ES-I3 (cell line): ENCODE measurements at regions not wholly inside any gene's neighbourhood (a gene's known extent, or its start where the extent isn't known, plus 50 kb on each side); places are given as distances from the start of the nearest gene placed in this dataset.

Experiments used
- H3K36me3 ChIP-seq: 2 replicates; pipeline ENCODE4 v1.6.1; 2013; ENCODE audit warnings: mild to moderate bottlenecking, low read length, control low read depth, moderate library complexity; ENCODE audit not compliant: insufficient read depth
- H3K4me1 ChIP-seq: 2 replicates; pipeline ENCODE4 v1.6.1; 2013; ENCODE audit warnings: mild to moderate bottlenecking, control low read depth, low read length; ENCODE audit not compliant: insufficient read depth
- H3K9ac ChIP-seq: 2 replicates; pipeline ENCODE4 v1.6.1; 2013; ENCODE audit warnings: low read depth, mild to moderate bottlenecking, low read length, moderate library complexity
- H3K9me3 ChIP-seq: 2 replicates; pipeline ENCODE4 v1.6.1; 2013; ENCODE audit warnings: mild to moderate bottlenecking, low read length, moderate library complexity; ENCODE audit not compliant: control insufficient read depth, insufficient read depth

GRCh38 chr2:128753321-128753720 is 434.7 kb upstream of the HS6ST1 start:
- no peaks in the 10 kb centered on the region for H3K9me3 ChIP-seq
- H3K36me3 ChIP-seq: no peaks in the 10 kb centered on the region
- H3K9ac ChIP-seq: no peak overlapping the region
- 0 out of 2 replicates have a peak, but pooled peaks cover 4% of the 10 kb centered on the region for H3K4me1 ChIP-seq

GRCh38 chr2:128753800-128754199 is 435.1 kb upstream of the HS6ST1 start:
- H3K9me3 ChIP-seq: no peaks in the 10 kb centered on the region
- no peak overlapping the region for H3K9ac ChIP-seq
- H3K36me3 ChIP-seq: no peaks in the 10 kb centered on the region
- H3K4me1 ChIP-seq: 0 out of 2 replicates have a peak, but pooled peaks cover 4% of the 10 kb centered on the region

GRCh38 chr2:128754246-128754724 is 435.6 kb upstream of the HS6ST1 start:
- 0 out of 2 replicates have a peak, but pooled peaks cover 4% of the 10 kb centered on the region for H3K4me1 ChIP-seq
- no peaks in the 10 kb centered on the region for H3K36me3 ChIP-seq
- no peaks in the 10 kb centered on the region for H3K9me3 ChIP-seq
- H3K9ac ChIP-seq: no peak overlapping the region

GRCh38 chr2:128755695-128756364 is 437.2 kb upstream of the HS6ST1 start:
- Histone ChIP-seq H3K9me3 (no peaks in the 10 kb centered on the region), H3K4me1 (0 out of 2 replicates have a peak, but pooled peaks cover 4% of the 10 kb centered on the region), H3K36me3 (no peaks in the 10 kb centered on the region), H3K9ac (no peak overlapping the region)

DNA sequence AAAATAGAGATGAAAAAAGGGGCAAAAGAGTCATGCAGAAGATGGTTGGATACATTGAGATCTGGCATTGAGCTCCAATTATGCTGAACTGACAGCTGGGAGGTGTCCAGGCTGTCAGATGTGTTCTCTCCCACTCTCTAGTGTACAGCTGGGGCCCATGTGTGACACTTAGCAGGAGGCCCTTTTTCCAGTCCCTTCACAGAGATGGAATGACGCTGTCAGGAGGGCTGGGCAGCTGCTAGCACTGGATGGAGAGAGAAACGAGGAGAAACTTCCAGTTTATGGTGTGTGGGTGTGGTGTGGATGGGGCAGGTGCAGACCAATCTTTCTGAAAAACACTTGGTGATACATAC is 437.7 kb upstream of the HS6ST1 start:
- Histone ChIP-seq H3K9ac (no peak overlapping the region), H3K9me3 (no peaks in the 10 kb centered on the region), H3K4me1 (0 out of 2 replicates have a peak, but pooled peaks cover 4% of the 10 kb centered on the region)

GRCh38 chr2:128765811-128766210 is 447.1 kb upstream of the HS6ST1 start:
- Histone ChIP-seq H3K4me1 (0 out of 2 replicates have a peak, but pooled peaks cover 3% of the 10 kb centered on the region), H3K36me3 (no peaks in the 10 kb centered on the region), H3K9ac (no peak overlapping the region), H3K9me3 (0 out of 2 replicates have a peak, but pooled peaks cover 2% of the 10 kb centered on the region)

More for the DNA sequence above, 437.7 kb upstream of the HS6ST1 start:
- H3K36me3 ChIP-seq: no peaks in the 10 kb centered on the region

GRCh38 chr2:128768041-128768440 is 449.4 kb upstream of the HS6ST1 start:
- Histone ChIP-seq H3K36me3 (no peaks in the 10 kb centered on the region), H3K9me3 (no peaks in the 10 kb centered on the region), H3K9ac (no peak overlapping the region), H3K4me1 (0 out of 2 replicates have a peak, but pooled peaks cover 6% of the 10 kb centered on the region)

- Histone ChIP-seq H3K9me3 (no peaks in the 10 kb centered on the region), H3K36me3 (no peaks in the 10 kb centered on the region), H3K9ac (no peak overlapping the region), H3K4me1 (0 out of 2 replicates have a peak, but pooled peaks cover 6% of the 10 kb centered on the region)
Observed at GRCh38 chr2:128769457-128770142, 450.9 kb upstream of the HS6ST1 start.

DNA sequence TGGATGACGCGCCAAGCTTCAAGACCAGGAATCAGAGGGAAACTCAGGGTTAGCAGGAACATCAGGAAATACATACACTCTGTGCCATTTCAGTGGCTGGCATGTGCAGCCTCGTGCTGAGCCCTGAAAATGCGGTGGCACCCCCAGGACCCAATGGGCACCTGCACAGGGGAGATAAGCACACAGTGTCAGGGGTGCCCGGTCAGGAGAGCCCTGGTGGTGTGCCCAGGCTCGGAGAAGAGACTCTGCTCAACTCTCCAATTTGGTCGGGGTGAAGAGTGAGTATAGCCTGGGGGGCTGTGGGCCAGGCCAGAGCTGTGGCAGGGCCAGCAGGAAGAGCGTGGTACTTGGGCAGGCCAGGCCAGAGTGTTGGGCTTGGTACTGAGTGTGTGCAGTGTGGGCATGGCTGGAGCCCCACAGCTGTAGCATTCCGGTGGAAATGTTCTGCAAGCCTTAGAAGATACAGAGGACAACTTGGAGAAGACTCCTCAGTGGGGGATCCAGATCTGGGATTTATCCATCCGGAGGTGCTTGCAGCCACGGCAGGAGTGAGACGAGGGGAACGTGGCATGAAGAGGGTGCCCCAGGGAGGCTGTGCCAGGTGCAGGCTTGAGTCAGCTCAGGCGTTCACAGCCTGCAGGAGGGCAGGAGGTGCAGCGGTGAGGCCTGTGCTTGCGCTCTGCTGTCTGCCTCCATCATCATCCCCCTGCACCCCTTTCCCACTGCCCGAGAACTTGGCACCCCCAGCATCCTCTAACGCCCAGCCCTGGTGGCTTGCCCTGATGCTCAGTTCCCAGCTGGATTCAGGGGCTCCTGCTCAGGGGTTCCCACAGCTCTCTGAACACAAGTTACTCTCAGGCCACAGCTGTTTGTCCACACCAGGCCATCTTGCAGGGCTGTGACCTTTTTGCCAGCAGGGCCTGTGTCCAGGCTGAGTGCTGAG is 451.7 kb upstream of the HS6ST1 start:
- no peak overlapping the region for H3K9ac ChIP-seq
- H3K36me3 ChIP-seq: no peaks in the 10 kb centered on the region
- H3K9me3 ChIP-seq: no peaks in the 10 kb centered on the region
- 0 out of 2 replicates have a peak, but pooled peaks cover 6% of the 10 kb centered on the region for H3K4me1 ChIP-seq

GRCh38 chr2:128771401-128771800 is 452.7 kb upstream of the HS6ST1 start:
- Histone ChIP-seq H3K36me3 (no peaks in the 10 kb centered on the region), H3K9ac (no peak overlapping the region), H3K4me1 (0 out of 2 replicates have a peak, but pooled peaks cover 6% of the 10 kb centered on the region), H3K9me3 (no peaks in the 10 kb centered on the region)

DNA sequence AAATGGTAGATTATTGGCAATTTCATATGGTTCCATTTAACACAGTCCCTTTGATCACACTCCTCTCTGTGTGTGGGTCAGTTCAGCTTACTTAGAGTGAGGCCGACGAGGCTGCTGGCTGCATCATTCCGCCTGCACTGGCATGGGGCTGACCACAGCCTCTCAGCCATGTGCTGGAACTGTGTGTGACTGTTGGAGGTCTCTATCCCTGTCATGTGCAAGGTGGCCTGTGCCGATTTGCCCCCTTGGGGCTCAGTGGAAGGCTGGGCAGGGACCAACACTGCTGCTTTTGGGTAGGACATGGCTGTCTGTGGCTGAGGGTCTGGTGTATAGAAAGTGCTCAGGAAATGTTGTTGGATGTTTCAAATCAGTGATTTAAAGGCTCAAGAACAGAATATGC is 454.0 kb upstream of the HS6ST1 start:
- no peaks in the 10 kb centered on the region for H3K9me3 ChIP-seq
- H3K36me3 ChIP-seq: no peaks in the 10 kb centered on the region
- no peak overlapping the region for H3K9ac ChIP-seq
- 0 out of 2 replicates have a peak, but pooled peaks cover 6% of the 10 kb centered on the region for H3K4me1 ChIP-seq

GRCh38 chr2:128773641-128774319 is 455.1 kb upstream of the HS6ST1 start:
- no peak overlapping the region for H3K9ac ChIP-seq
- H3K9me3 ChIP-seq: no peaks in the 10 kb centered on the region
- H3K36me3 ChIP-seq: no peaks in the 10 kb centered on the region
- 0 out of 2 replicates have a peak, but pooled peaks cover 6% of the 10 kb centered on the region for H3K4me1 ChIP-seq

- no peak overlapping the region for H3K9ac ChIP-seq
Observed at GRCh38 chr2:128774320-128775216, 455.9 kb upstream of the HS6ST1 start.

More at GRCh38 chr2:128774320-128775216, 455.9 kb upstream of the HS6ST1 start:
- H3K4me1 ChIP-seq: 0 out of 2 replicates have a peak, but pooled peaks cover 6% of the 10 kb centered on the region
- H3K9me3 ChIP-seq: no peaks in the 10 kb centered on the region
- no peaks in the 10 kb centered on the region for H3K36me3 ChIP-seq
